OCI-LY1 (cell line): ENCODE measurements at regions not wholly inside any gene's neighbourhood (a gene's known extent, or its start where the extent isn't known, plus 50 kb on each side); places are given as distances from the start of the nearest gene placed in this dataset.

Experiments used
- H2AFZ ChIP-seq: fragments of 200-600 bp; sonication (generic), shearing (Covaris generic); 2 replicates; pipeline ENCODE4 v1.6.0; 2014; ENCODE audit warnings: antibody characterized with exemption, mild to moderate bottlenecking, low read length
- H3F3A ChIP-seq: fragments of 200-600 bp; sonication (generic), shearing (Covaris generic); 2 replicates; pipeline ENCODE4 v1.6.0; 2014; ENCODE audit warnings: mild to moderate bottlenecking, antibody characterized with exemption, low read length, moderate library complexity; ENCODE audit not compliant: insufficient read depth
- H3K27ac ChIP-seq: fragments of 200-600 bp; sonication (generic); 2 replicates; pipeline ENCODE4 v1.5.1; 2014; ENCODE audit warnings: low read length, mixed run types, mild to moderate bottlenecking, low read depth; ENCODE audit not compliant: poor library complexity, severe bottlenecking
- H3K27me3 ChIP-seq: fragments of 200-600 bp; sonication (generic); 2 replicates; pipeline ENCODE4 v1.6.0; 2014; ENCODE audit warnings: antibody characterized with exemption, mild to moderate bottlenecking, low read length, moderate library complexity; ENCODE audit not compliant: insufficient read depth
- H3K36me3 ChIP-seq: fragments of 200-600 bp; sonication (generic); 2 replicates; pipeline ENCODE4 v1.6.1; 2014; ENCODE audit warnings: mild to moderate bottlenecking, antibody characterized with exemption, low read length, moderate library complexity, mixed read lengths; ENCODE audit not compliant: insufficient read depth
- H3K4me1 ChIP-seq: fragments of 200-600 bp; sonication (generic); 2 replicates; pipeline ENCODE4 v1.5.1; 2014; ENCODE audit warnings: mild to moderate bottlenecking, low read length, moderate library complexity; ENCODE audit not compliant: insufficient read depth, severe bottlenecking
- H3K4me2 ChIP-seq: fragments of 200-600 bp; sonication (generic), shearing (Covaris generic); 2 replicates; pipeline ENCODE4 v1.6.1; 2014; ENCODE audit warnings: low read length
- H3K4me3 ChIP-seq: fragments of 200-600 bp; sonication (generic); 2 replicates; pipeline ENCODE4 v1.5.1; 2014; ENCODE audit warnings: low read length, low read depth, mild to moderate bottlenecking, mixed read lengths; ENCODE audit not compliant: poor library complexity, severe bottlenecking
- H3K79me2 ChIP-seq: fragments of 200-600 bp; shearing (Covaris generic); 2 replicates; pipeline ENCODE4 v1.6.1; 2016; ENCODE audit warnings: mixed run types, low read length, mixed read lengths; ENCODE audit not compliant: insufficient read depth
- H3K9ac ChIP-seq: fragments of 200-600 bp; sonication (generic), shearing (Covaris generic); 2 replicates; pipeline ENCODE4 v1.6.1; 2014; ENCODE audit warnings: mild to moderate bottlenecking, low read length, mixed read lengths
- H3K9me2 ChIP-seq: fragments of 200-600 bp; sonication (generic), shearing (Covaris generic); 2 replicates; pipeline ENCODE4 v1.6.1; 2014; ENCODE audit warnings: low read depth, mild to moderate bottlenecking, low read length, mixed read lengths
- H3K9me3 ChIP-seq: fragments of 200-600 bp; shearing (Covaris generic); 2 replicates; pipeline ENCODE4 v1.6.1; 2014; ENCODE audit warnings: low read length, mixed read lengths
- H4K20me1 ChIP-seq: fragments of 200-600 bp; sonication (generic), shearing (Covaris generic); 2 replicates; pipeline ENCODE4 v1.6.0; 2016; ENCODE audit warnings: mild to moderate bottlenecking, low read length; ENCODE audit not compliant: insufficient read depth
- CTCF ChIP-seq: fragments of 200-600 bp; sonication (generic), shearing (Covaris generic); IDR thresholded peaks from 2 replicates; pipeline ENCODE4 v1.5.1; 2017; ENCODE audit warnings: mild to moderate bottlenecking, antibody characterized with exemption, low read length, moderate library complexity, mixed read lengths
- EZH2 ChIP-seq: fragments of 200-600 bp; sonication (generic), shearing (Covaris generic); IDR thresholded peaks from 2 replicates; pipeline ENCODE4 v1.8.0; 2017; ENCODE audit warnings: borderline replicate concordance, mixed run types, mild to moderate bottlenecking, antibody characterized with exemption, low read length, moderate library complexity, mixed read lengths

- no peaks in the 10 kb centered on the region for H3F3A ChIP-seq
- H3K27ac ChIP-seq, result no peak overlapping the region
- no peak overlapping the region for H3K4me3 ChIP-seq
- no peaks in the 10 kb centered on the region for H3K4me1 ChIP-seq
- H3K4me2 ChIP-seq, result no peak overlapping the region
- no peak overlapping the region for H2AFZ ChIP-seq
- no peaks in the 10 kb centered on the region; the same call in 1 of the 2 replicates for H4K20me1 ChIP-seq
- no peaks in the 10 kb centered on the region for H3K27me3 ChIP-seq
- H3K9me3 ChIP-seq, result no peaks in the 10 kb centered on the region
- TF ChIP-seq CTCF (no peak), EZH2 (no peak)
- no peaks in the 10 kb centered on the region for H3K36me3 ChIP-seq
- no peaks in the 10 kb centered on the region for H3K79me2 ChIP-seq
- no peak overlapping the region for H3K9ac ChIP-seq
- H3K9me2 ChIP-seq, result no peaks in the 10 kb centered on the region
These were observed 136.1 kb downstream of the RWDD3 start for GRCh38 chr1:95369985-95370690.

GRCh38 chr1:95370691-95371562, 136.9 kb downstream of the RWDD3 start:
- H3K4me1 ChIP-seq, result no peaks in the 10 kb centered on the region
- no peak overlapping the region for H2AFZ ChIP-seq
- TF ChIP-seq CTCF (no peak), EZH2 (no peak)
- no peak overlapping the region for H3K4me2 ChIP-seq
- no peaks in the 10 kb centered on the region for H3K9me3 ChIP-seq
- no peaks in the 10 kb centered on the region for H3F3A ChIP-seq
- no peaks in the 10 kb centered on the region for H3K27me3 ChIP-seq
- H3K79me2 ChIP-seq, result no peaks in the 10 kb centered on the region
- no peaks in the 10 kb centered on the region for H3K9me2 ChIP-seq
- no peak overlapping the region for H3K4me3 ChIP-seq
- no peak overlapping the region for H3K9ac ChIP-seq
- H4K20me1 ChIP-seq, result no peaks in the 10 kb centered on the region; the same call in 1 of the 2 replicates
- H3K36me3 ChIP-seq, result no peaks in the 10 kb centered on the region
- no peak overlapping the region for H3K27ac ChIP-seq

- no peaks in the 10 kb centered on the region for H3K79me2 ChIP-seq
- no peak for TF ChIP-seq EZH2
- no peak overlapping the region for H3K4me3 ChIP-seq
- no peaks in the 10 kb centered on the region for H3K4me1 ChIP-seq
- H2AFZ ChIP-seq, result no peak overlapping the region
- H3K27me3 ChIP-seq, result no peaks in the 10 kb centered on the region
- no peak overlapping the region for H3K27ac ChIP-seq
- no peaks in the 10 kb centered on the region for H3F3A ChIP-seq
- no peaks in the 10 kb centered on the region for H3K36me3 ChIP-seq
- no peaks in the 10 kb centered on the region for H3K9me3 ChIP-seq
- no peak overlapping the region for H3K9ac ChIP-seq
- H3K9me2 ChIP-seq, result no peaks in the 10 kb centered on the region
- H3K4me2 ChIP-seq, result no peak overlapping the region
- no peaks in the 10 kb centered on the region; the same call in 1 of the 2 replicates for H4K20me1 ChIP-seq
These were observed 137.8 kb downstream of the RWDD3 start for GRCh38 chr1:95371666-95372282.
